ENCODE measurements at regions not wholly inside any gene's neighbourhood (a gene's known extent, or its start where the extent isn't known, plus 50 kb on each side); places are given as distances from the start of the nearest gene placed in this dataset.

GRCh38 chr10:21196822-21197395, 299.8 kb upstream of the NEBL start:
- DNase-seq: no peak

GRCh38 chr10:21195252-21195651, 298.1 kb upstream of the NEBL start:
- no peak for DNase-seq

- no peak for DNase-seq
Measured at GRCh38 chr10:21194510-21194993, 297.4 kb upstream of the NEBL start.

DNA sequence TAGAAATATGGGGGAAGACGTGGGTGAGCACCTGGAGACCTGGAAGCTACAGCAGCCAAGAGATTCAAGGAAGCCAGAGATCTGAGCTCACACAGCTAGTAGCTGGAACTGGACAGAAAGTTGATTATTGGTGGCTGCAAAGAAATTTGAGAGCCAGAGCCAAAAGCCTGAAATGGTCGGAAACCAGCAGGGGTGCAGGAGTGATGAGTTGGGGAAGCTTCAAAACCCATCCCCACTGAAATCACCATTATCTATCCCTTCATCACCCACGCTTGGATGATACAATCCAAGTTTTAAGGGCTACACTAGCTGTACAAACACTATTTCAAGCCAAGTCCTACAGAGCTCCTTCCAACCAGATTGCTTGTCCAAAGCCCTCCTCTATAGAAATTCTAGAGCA, 296.1 kb upstream of the NEBL start:
- DNase-seq: no peak

DNA sequence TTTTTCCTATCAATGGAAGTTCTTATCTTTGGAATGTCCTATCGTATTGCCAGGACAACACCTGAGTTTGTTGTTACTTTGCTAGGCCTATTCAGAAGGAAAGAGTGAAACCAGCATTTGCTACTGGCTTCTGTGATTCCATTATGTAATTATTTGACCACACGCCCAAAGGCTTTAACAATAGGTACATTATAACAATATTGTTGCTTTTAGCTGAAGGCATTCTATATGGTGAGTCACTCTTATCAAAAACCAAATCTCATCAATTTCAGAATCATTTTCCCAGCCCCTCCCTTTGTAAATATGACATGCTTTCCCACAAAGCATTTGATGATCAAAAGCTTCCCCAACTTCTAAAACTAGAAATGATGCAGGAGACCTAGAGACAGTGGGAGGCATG, 294.4 kb upstream of the NEBL start:
- DNase-seq: no peak

- no peak for DNase-seq
Measured at GRCh38 chr10:21184984-21185383, 287.9 kb upstream of the NEBL start.

DNA sequence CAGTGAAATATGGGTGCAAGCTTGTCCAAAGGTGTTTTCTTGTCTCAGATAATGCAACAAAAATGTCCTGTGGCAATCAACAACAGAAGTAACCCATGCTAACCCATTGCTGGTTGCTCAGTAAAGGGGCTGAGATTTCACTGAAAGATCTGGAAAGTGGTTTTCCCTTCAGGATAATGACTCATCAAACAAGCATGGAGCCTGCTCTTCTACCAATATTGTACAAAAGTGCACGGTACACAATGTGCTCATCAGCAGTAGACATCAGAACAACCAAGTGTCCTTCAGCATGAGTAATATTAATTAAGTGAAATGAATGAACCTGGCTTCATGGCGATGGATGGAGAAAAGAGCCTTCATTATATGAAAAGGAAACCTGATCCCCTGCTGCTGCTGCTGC, 287.1 kb upstream of the NEBL start:
- no peak for DNase-seq

DNA sequence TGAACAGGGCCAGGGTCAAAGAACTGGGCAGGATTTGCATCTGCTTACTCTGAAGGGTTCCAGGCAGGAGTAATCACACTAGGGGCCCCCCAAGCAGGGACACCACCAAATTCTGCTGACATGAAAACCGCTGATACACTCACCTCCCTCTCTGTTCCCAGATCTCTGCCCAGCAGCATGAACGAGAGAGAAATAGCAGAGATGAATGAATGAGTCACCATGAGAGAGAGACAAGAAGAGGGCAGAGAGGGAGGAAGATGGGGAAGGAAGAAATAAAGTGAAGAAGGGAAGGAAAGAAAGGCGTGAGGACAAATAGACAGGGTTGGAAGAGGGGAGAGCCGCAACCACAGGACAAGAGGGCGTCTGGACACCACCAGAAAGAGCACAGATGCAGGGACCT, 285.9 kb upstream of the NEBL start:
- no peak for DNase-seq

- DNase-seq: no peak
Measured at GRCh38 chr10:21181451-21181850, 284.3 kb upstream of the NEBL start.

- no peak for DNase-seq
Measured at GRCh38 chr10:21180604-21181003, 283.5 kb upstream of the NEBL start.

- DNase-seq: no peak
Measured at GRCh38 chr10:21176934-21177480, 279.9 kb upstream of the NEBL start.

DNA sequence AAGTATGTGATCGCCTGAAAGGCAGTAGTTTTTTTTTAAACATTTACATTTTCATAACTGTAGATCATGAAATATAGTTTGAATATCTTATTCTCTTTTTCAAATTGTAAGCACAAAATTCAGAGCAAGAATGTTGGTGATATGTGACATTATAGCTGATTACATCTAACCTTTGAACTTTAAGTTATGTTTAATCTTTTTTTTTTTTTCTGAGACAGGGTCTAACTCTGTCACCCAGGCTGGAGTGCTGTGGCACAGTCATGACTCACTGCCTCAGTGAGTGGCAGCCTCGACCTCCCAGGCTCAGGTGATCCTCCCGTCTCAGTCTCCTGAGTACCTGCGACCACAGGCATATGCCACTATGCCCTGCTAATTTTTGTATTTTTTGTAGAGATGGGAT, 278.7 kb upstream of the NEBL start:
- DNase-seq: no peak

DNA sequence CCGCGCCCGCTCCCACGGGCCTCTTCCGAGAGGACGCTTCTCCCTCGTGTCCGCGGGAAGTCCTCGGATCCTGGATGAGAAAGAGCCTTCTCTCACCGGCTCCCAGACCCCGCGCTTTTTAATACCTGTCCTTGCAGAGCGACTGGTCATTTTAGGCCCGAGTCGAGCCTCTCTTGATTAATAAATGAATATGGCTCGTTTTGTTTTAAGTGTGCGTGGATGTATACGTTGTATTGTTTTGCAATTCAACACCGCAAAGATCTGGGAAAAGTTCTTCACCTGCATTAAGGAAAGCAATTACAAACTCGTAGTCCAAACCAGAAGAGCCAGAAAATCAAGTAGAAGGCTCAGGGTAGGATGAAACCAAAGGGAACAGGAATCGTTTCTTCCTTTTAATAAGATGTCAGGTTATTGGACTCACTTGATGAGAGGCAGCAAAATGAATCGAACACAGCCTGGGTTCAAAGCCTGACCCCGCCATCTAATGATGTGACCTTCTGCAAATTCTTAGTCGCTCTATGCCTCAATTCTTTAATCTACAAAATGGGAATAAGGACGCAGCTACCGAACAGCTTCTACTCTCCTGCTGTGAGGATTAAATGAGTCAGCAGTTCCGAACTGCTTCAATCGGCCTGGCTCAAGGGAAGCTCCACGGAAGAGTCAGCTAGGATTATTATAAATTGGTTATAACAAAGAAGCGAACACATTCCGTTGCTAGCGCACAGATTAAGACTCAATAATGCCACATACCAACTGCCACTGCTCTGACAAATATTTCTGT, 277.8 kb upstream of the NEBL start:
- no peak for DNase-seq

- DNase-seq: no peak
Measured at GRCh38 chr10:21173802-21174714, 276.9 kb upstream of the NEBL start.

GRCh38 chr10:21172930-21173801, 276.1 kb upstream of the NEBL start:
- DNase-seq: no peak

DNA sequence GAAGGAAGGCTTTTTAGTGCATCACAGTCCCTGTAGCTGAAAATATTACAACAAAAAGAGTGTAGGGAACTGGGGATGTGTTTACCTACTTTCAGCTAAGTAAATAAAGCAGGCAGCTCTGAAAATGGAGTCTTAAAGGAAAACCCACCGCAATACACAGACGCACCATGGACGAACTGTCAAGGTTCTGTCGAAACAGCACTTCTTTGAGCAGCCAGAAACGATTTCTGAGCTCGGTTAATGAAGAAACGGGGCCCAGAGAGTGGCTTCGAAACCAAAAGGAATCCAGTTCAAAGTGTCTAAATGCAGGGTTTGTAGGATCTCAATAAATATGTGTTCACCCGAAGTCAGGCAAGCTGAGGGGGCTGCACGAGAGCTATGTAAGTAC, 275.4 kb upstream of the NEBL start:
- no peak for DNase-seq

- no peak for DNase-seq
Measured at GRCh38 chr10:21171936-21172541, 274.9 kb upstream of the NEBL start.

DNA sequence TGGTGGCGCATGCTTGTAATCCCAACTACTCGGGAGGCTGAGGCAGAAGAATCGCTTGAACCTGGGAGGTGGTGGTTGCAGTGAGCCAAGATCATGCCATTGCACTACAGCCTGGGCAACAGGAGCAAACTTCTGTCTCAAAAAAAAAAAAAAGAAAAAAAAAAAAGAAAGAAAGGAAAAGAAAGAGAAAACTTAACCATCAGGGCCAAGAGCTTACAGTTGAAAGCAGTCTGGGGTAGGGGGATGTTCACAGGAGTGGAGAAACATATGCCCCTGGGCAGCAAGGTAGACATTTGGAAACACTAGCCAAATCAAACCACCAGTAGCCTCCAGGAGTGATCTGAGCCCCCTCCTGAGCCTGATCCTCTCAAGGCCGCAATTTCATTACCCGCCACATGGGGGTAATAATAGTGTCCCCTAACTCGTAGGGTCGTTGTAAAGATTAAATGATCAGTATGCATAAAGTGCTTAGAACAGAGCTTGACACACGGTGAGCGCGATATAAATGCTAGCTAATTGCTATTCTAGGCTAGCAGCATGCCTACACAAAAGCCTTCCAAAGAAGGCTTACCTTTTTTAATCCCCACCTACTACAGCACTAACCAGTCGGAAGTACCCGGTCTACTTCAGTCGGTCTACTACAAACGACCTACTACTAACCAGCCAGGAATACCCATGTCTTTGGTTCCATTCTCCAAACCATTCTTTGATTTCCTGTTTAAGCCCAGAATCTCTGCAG, 274.3 kb upstream of the NEBL start:
- no peak for DNase-seq

- DNase-seq: no peak
Measured at GRCh38 chr10:21170216-21170615, 273.1 kb upstream of the NEBL start.

DNA sequence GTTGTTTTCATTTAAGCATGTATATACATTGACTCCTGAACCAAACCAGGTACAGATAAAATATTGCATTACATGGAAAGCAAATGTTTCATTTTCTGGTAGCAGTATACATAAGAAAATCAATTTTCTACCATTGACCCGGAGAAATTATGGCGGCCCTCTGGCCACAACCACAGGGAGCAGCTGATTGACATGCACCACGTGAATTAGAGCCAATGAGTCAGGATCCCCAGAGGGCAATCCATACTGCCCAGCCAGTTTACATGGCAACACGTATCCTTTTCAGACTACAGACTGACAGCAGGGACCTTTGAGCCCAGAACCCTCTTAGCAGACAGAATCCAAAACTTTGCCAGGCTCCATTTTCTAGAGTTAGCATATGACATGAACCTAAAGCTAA, 272.2 kb upstream of the NEBL start:
- no peak for DNase-seq
